OCI-LY7 (cell line): ENCODE measurements at regions not wholly inside any gene's neighbourhood (a gene's known extent, or its start where the extent isn't known, plus 50 kb on each side); places are given as distances from the start of the nearest gene placed in this dataset.

Experiments used
- EZH2phosphoT487 ChIP-seq: fragments of 200-600 bp; sonication (generic); IDR thresholded peaks from 2 replicates; pipeline ENCODE4 v1.6.1; 2018; ENCODE audit warnings: low read depth, borderline replicate concordance, mild to moderate bottlenecking, mixed run types, antibody characterized with exemption, low read length, moderate library complexity, mixed read lengths
- TF ChIP-seq, protein P1 (sequence below): fragments of 200-600 bp; sonication (generic); conservative IDR thresholded peaks from 2 replicates; pipeline ENCODE4 v1.5.1; 2014; ENCODE audit warnings: mild to moderate bottlenecking, antibody characterized with exemption, low read length, moderate library complexity, mixed read lengths

DNA sequence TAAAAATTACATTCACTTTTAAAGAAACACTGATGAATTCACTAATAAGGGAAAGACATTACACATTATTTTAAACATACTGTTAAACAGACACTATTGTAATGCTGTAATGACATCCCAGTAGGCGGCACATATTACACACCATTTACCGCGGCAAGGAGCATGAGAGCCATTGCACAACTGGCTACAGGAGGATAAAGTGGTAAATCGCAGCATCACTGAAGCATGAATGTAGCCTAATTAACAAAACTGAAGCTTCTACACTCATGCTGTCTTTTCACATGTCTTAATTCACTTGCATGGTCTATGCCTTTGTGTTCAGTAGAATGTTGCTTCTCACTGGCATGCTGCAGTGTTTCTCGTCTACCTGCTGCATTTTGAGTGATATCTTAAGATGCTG, 1046.0 kb downstream of the MRPL39 start:
- TF ChIP-seq, protein P1, sequence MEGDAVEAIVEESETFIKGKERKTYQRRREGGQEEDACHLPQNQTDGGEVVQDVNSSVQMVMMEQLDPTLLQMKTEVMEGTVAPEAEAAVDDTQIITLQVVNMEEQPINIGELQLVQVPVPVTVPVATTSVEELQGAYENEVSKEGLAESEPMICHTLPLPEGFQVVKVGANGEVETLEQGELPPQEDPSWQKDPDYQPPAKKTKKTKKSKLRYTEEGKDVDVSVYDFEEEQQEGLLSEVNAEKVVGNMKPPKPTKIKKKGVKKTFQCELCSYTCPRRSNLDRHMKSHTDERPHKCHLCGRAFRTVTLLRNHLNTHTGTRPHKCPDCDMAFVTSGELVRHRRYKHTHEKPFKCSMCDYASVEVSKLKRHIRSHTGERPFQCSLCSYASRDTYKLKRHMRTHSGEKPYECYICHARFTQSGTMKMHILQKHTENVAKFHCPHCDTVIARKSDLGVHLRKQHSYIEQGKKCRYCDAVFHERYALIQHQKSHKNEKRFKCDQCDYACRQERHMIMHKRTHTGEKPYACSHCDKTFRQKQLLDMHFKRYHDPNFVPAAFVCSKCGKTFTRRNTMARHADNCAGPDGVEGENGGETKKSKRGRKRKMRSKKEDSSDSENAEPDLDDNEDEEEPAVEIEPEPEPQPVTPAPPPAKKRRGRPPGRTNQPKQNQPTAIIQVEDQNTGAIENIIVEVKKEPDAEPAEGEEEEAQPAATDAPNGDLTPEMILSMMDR, result no peak
- no peak for TF ChIP-seq EZH2phosphoT487
